CD4-positive, alpha-beta T cell (primary cell): ENCODE measurements at regions not wholly inside any gene's neighbourhood (a gene's known extent, or its start where the extent isn't known, plus 50 kb on each side); places are given as distances from the start of the nearest gene placed in this dataset.

Experiments
- ATAC-seq: fragments of 200-7000 bp; cut with Tn5 transposase; one replicate; pipeline ENCODE4 v1.10.0; 2022; ENCODE audit warnings: mild to moderate bottlenecking; ENCODE audit not compliant: poor library complexity
- CTCF ChIA-PET: fragments of 350-600 bp; sonication (Branson Sonifier 250); formaldehyde crosslinking; loops from one replicate; lab custom pipeline; 2021; ENCODE audit warnings: antibody characterized with exemption, inconsistent platforms; lab: Charles Lee
- POLR2A ChIA-PET: fragments of 350-600 bp; sonication (Branson Sonifier 250); formaldehyde crosslinking; loops from one replicate; lab custom pipeline; 2021; ENCODE audit warnings: antibody characterized with exemption, inconsistent platforms; lab: Charles Lee
- DNase-seq, 14 experiments: peaks; one replicate each; pipeline ENCODE4 v3.0.0-alpha.2; 2013 to 2020; ENCODE audit warnings: mixed read lengths in 2 of 14
- H3K27ac ChIP-seq, 2 donors: one replicate each; pipeline versions ENCODE4 v1.5.1 to v1.7.0; 2013; ENCODE audit warnings: low read length in 2 of 2, low read depth in 1 of 2, mild to moderate bottlenecking in 1 of 2
- H3K27me3 ChIP-seq, 2 experiments: 1 replicate in 1 of 2; 2 replicates in 1 of 2; pipeline versions ENCODE4 v1.6.1 to v1.7.0; 2013; ENCODE audit warnings: low read length in 2 of 2, control low read depth in 1 of 2, mild to moderate bottlenecking in 1 of 2, moderate library complexity in 1 of 2; ENCODE audit not compliant: insufficient read depth in 2 of 2, control insufficient read depth in 1 of 2
- H3K36me3 ChIP-seq: one replicate; pipeline ENCODE4 v1.6.1; 2013; ENCODE audit warnings: low read length, control low read depth; ENCODE audit not compliant: insufficient read depth
- H3K4me1 ChIP-seq: one replicate; pipeline ENCODE4 v1.6.1; 2013; ENCODE audit warnings: low read length, control low read depth; ENCODE audit not compliant: insufficient read depth
- H3K4me3 ChIP-seq: one replicate; pipeline ENCODE4 v1.5.1; 2013; ENCODE audit warnings: mild to moderate bottlenecking, low read length, moderate library complexity
- H3K9me3 ChIP-seq, 2 experiments: 1 replicate in 1 of 2; 2 replicates in 1 of 2; pipeline versions ENCODE4 v1.6.1 to v1.7.0; 2013; ENCODE audit warnings: low read length in 2 of 2, mild to moderate bottlenecking in 2 of 2, control low read depth in 1 of 2, moderate library complexity in 1 of 2; ENCODE audit not compliant: control insufficient read depth in 1 of 2, insufficient read depth in 1 of 2
- H3K27ac Mint-ChIP-seq: one replicate; pipeline ENCODE4 v1.8.0; 2020; ENCODE audit warnings: mixed read lengths
- H3K27me3 Mint-ChIP-seq: one replicate; pipeline ENCODE4 v1.8.0; 2021; ENCODE audit warnings: mixed read lengths
- H3K36me3 Mint-ChIP-seq: one replicate; pipeline ENCODE4 v1.8.0; 2021; ENCODE audit warnings: low read depth, mixed read lengths
- H3K4me1 Mint-ChIP-seq: one replicate; pipeline ENCODE4 v1.8.0; 2021; ENCODE audit warnings: low read depth, mixed read lengths
- H3K4me3 Mint-ChIP-seq: one replicate; pipeline ENCODE4 v1.8.0; 2020; ENCODE audit warnings: mild to moderate bottlenecking, mixed read lengths
- H3K9me3 Mint-ChIP-seq: one replicate; pipeline ENCODE4 v1.8.0; 2020; ENCODE audit warnings: mixed read lengths
- CTCF ChIP-seq: fragments of 200-600 bp; IDR thresholded peaks from one replicate; pipeline ENCODE4 v1.8.0; 2022; ENCODE audit warnings: antibody characterized with exemption, mild to moderate bottlenecking
- intact Hi-C, 2 experiments: fragments of 100-400 bp; cut with DNase I in 1 of 2; cut with micrococcal nuclease in 1 of 2; formaldehyde crosslinking; loops; one replicate each; pipeline versions ENCODE4 v1.15.1 to v1.9.0; 2023 to 2025; cut with DNase I, micrococcal nuclease

DNA sequence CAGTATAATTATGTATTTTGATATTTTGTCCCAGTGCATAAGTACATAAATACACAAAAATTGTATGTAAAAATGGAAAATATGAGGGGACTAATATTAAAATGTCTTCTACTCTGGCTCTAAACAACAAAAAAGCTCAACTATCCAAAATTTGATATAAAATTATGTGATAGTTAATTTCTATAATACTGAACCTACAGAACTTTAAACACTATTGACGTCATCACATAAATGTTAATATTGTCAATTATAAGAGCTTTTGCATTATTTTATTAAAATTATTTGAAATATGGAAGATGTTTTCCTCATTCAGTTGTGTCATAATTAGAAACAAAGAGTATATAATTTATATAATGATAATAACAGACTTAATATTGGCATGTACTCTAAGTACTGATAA, 1139.7 kb upstream of the TMEFF2 start:
- no peaks in the 10 kb centered on the region for H3K27me3 Mint-ChIP-seq
- Histone ChIP-seq H3K27ac (no peak overlapping the region), H3K27me3 (no peaks in the 10 kb centered on the region), H3K36me3 (no peaks in the 10 kb centered on the region), H3K9me3 (no peaks in the 10 kb centered on the region), H3K4me1 (no peaks in the 10 kb centered on the region), H3K4me3 (no peak overlapping the region)
- no peak overlapping the region for H3K27ac Mint-ChIP-seq
- DNase-seq (no peak), ATAC-seq (no peak)
- ChIA-PET CTCF (no interaction called here), POLR2A (no interaction called here)
- H3K4me1 Mint-ChIP-seq = no peaks in the 10 kb centered on the region
- no peak overlapping the region for H3K4me3 Mint-ChIP-seq
- no peaks in the 10 kb centered on the region for H3K36me3 Mint-ChIP-seq
- intact Hi-C loops = no loop called here
- TF ChIP-seq CTCF = no peak
- no peaks in the 10 kb centered on the region for H3K9me3 Mint-ChIP-seq

- Histone ChIP-seq H3K36me3 (no peaks in the 10 kb centered on the region), H3K4me1 (no peaks in the 10 kb centered on the region), H3K27ac (no peak overlapping the region), H3K4me3 (no peak overlapping the region), H3K9me3 (no peaks in the 10 kb centered on the region), H3K27me3 (no peaks in the 10 kb centered on the region)
- no peak overlapping the region for H3K27ac Mint-ChIP-seq
- no peak for TF ChIP-seq CTCF
- ChIA-PET CTCF (no interaction called here), POLR2A (no interaction called here)
- no peaks in the 10 kb centered on the region for H3K4me1 Mint-ChIP-seq
- no peaks in the 10 kb centered on the region for H3K27me3 Mint-ChIP-seq
- ATAC-seq (no peak), DNase-seq (no peak)
- no peaks in the 10 kb centered on the region for H3K36me3 Mint-ChIP-seq
- no peaks in the 10 kb centered on the region for H3K9me3 Mint-ChIP-seq
- H3K4me3 Mint-ChIP-seq = no peak overlapping the region
- intact Hi-C loops = no loop called here
Measured at GRCh38 chr2:193333539-193333938, 1138.8 kb upstream of the TMEFF2 start.

- no peak for ATAC-seq
- H3K9me3 ChIP-seq = no peaks in the 10 kb centered on the region
- H3K9me3 Mint-ChIP-seq = no peaks in the 10 kb centered on the region
- H3K4me3 ChIP-seq = no peak overlapping the region
- H3K4me3 Mint-ChIP-seq = no peak overlapping the region
- no peaks in the 10 kb centered on the region for H3K27me3 Mint-ChIP-seq
- H3K36me3 Mint-ChIP-seq = no peaks in the 10 kb centered on the region
- no peaks in the 10 kb centered on the region for H3K36me3 ChIP-seq
- no peak for DNase-seq
- no peaks in the 10 kb centered on the region for H3K4me1 ChIP-seq
- POLR2A ChIA-PET = no interaction called here
- intact Hi-C loops = no loop called here
- H3K27ac ChIP-seq = no peak overlapping the region
- TF ChIP-seq CTCF = no peak
- CTCF ChIA-PET = no interaction called here
- H3K27ac Mint-ChIP-seq = no peak overlapping the region
- H3K27me3 ChIP-seq = no peaks in the 10 kb centered on the region
- H3K4me1 Mint-ChIP-seq = no peaks in the 10 kb centered on the region
Measured at GRCh38 chr2:193332941-193333340, 1138.2 kb upstream of the TMEFF2 start.
